NT2/D1 (cell line): ENCODE measurements at regions not wholly inside any gene's neighbourhood (a gene's known extent, or its start where the extent isn't known, plus 50 kb on each side); places are given as distances from the start of the nearest gene placed in this dataset.

ENCODE experiments used
- YY1 ChIP-seq: IDR thresholded peaks from 2 replicates; pipeline ENCODE4 v1.6.1; 2011; ENCODE audit not compliant: insufficient read length, insufficient read depth
- ZNF274 ChIP-seq: IDR thresholded peaks from 2 replicates; pipeline ENCODE4 v1.6.1; 2011; ENCODE audit warnings: mild to moderate bottlenecking, low read depth, low read length

DNA sequence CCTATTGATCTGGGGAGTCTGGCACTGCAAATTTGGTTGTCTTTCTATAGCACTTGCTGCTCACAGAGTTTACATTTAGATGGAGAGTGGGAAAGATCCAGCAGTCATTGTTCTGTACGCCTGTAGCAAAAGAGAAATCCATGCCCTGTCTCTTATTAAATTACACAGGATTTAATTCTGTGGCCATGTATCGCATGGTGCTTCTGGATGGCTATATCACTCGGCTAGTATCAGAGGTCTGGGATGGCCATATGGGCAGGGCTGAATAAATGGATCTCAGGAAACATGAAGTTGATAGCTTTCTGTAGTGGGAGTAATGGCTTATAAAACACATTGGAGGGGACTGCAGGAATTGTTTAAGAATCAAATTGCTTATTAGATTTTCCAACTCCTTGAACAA lies 325.8 kb upstream of the DPH6 start:
- TF ChIP-seq YY1 = no peak
- no peak for TF ChIP-seq ZNF274
